Uterus (tissue), 3 donors: ENCODE measurements at regions not wholly inside any gene's neighbourhood (a gene's known extent, or its start where the extent isn't known, plus 50 kb on each side); places are given as distances from the start of the nearest gene placed in this dataset.

Experiments
- DNase-seq, 2 donors: peaks; one replicate each; pipeline ENCODE4 v3.0.0-alpha.2; 2019 to 2020
- H3K27ac ChIP-seq, 2 donors: fragments of 200-600 bp; sonication (generic); 1 replicate in 1 of 2; 2 replicates in 1 of 2; pipeline ENCODE4 v1.5.1; 2016 to 2018
- H3K27me3 ChIP-seq, 2 donors: fragments of 200-600 bp; sonication (generic); one replicate each; pipeline ENCODE4 v1.5.1; 2018 to 2019; ENCODE audit warnings: control low read depth in 1 of 2
- H3K36me3 ChIP-seq, 2 donors: fragments of 200-600 bp; sonication (generic); one replicate each; pipeline ENCODE4 v1.5.1; 2019; ENCODE audit warnings: control low read depth in 1 of 2
- H3K4me1 ChIP-seq, 2 donors: fragments of 200-600 bp; sonication (generic); one replicate each; pipeline ENCODE4 v1.5.1; 2018 to 2019; ENCODE audit warnings: control low read depth in 1 of 2
- H3K4me3 ChIP-seq, 2 donors: fragments of 200-600 bp; sonication (generic); 1 replicate in 1 of 2; 2 replicates in 1 of 2; pipeline ENCODE4 v1.5.1; 2018 to 2019; ENCODE audit warnings: mild to moderate bottlenecking in 1 of 2
- H3K9me3 ChIP-seq, 2 donors: fragments of 200-600 bp; sonication (generic); one replicate each; pipeline ENCODE4 v1.5.1; 2019; ENCODE audit warnings: control low read depth in 1 of 2
- CTCF ChIP-seq, 4 experiments: fragments of 200-600 bp in 2 of 4; fragments of 450-650 bp in 2 of 4; sonication (generic) in 2 of 4; IDR thresholded peaks; one replicate each; pipeline ENCODE4 v1.5.1; 2016 to 2019; ENCODE audit warnings: antibody characterized with exemption in 4 of 4, mild to moderate bottlenecking in 2 of 4, moderate library complexity in 1 of 4
- POLR2A ChIP-seq, 2 donors: fragments of 450-650 bp; IDR thresholded peaks; one replicate each; pipeline ENCODE4 v1.6.1; 2016; ENCODE audit warnings: antibody characterized with exemption in 2 of 2, mild to moderate bottlenecking in 1 of 2, moderate library complexity in 1 of 2
- intact Hi-C: fragments of 100-400 bp; cut with DNase I; formaldehyde crosslinking; loops from one replicate; pipeline ENCODE4 v1.15.1; 2023; ENCODE audit warnings: low total_unique reads
- donor health status: DM: yes; HTN: yes; CAD: no.

- TF ChIP-seq CTCF (IDR thresholded peaks at IDR 0.05) (no peak), POLR2A (IDR thresholded peaks at IDR 0.05) (no peak)
- no peak overlapping the region for H3K27ac ChIP-seq
- no peaks in the 10 kb centered on the region for H3K36me3 ChIP-seq
- H3K4me1 ChIP-seq, result no peaks in the 10 kb centered on the region
- no peaks in the 10 kb centered on the region for H3K9me3 ChIP-seq
- no peak overlapping the region for H3K4me3 ChIP-seq
- H3K27me3 ChIP-seq, result no peaks in the 10 kb centered on the region
- intact Hi-C loops, result no loop called here
- DNase-seq, result no peak
These were observed 766.9 kb upstream of the ARPP21 start for GRCh38 chr3:34872406-34872805.

- H3K36me3 ChIP-seq, result no peaks in the 10 kb centered on the region
- H3K9me3 ChIP-seq, result no peaks in the 10 kb centered on the region
- no peaks in the 10 kb centered on the region for H3K4me1 ChIP-seq
- no peak overlapping the region for H3K4me3 ChIP-seq
- no peak for TF ChIP-seq CTCF (IDR thresholded peaks at IDR 0.05)
- no peak for TF ChIP-seq POLR2A (IDR thresholded peaks at IDR 0.05)
- intact Hi-C loops, result no loop called here
- no peaks in the 10 kb centered on the region for H3K27me3 ChIP-seq
- no peak for DNase-seq
- H3K27ac ChIP-seq, result no peak overlapping the region
These were observed 762.3 kb upstream of the ARPP21 start for GRCh38 chr3:34876997-34877396.

- Histone ChIP-seq H3K27ac (no peak overlapping the region), H3K4me1 (no peaks in the 10 kb centered on the region), H3K9me3 (no peaks in the 10 kb centered on the region), H3K4me3 (no peak overlapping the region), H3K27me3 (no peaks in the 10 kb centered on the region), H3K36me3 (no peaks in the 10 kb centered on the region)
- no peak for TF ChIP-seq CTCF (IDR thresholded peaks at IDR 0.05)
- no peak for TF ChIP-seq POLR2A (IDR thresholded peaks at IDR 0.05)
- intact Hi-C loops, result no loop called here
- DNase-seq, result no peak
These were observed 760.8 kb upstream of the ARPP21 start for GRCh38 chr3:34878488-34878887.

GRCh38 chr3:34881026-34881425, 758.3 kb upstream of the ARPP21 start:
- H3K4me1 ChIP-seq, result no peaks in the 10 kb centered on the region
- DNase-seq, result no peak

GRCh38 chr3:34882764-34883163, 756.6 kb upstream of the ARPP21 start:
- no peak overlapping the region for H3K27ac ChIP-seq
- TF ChIP-seq CTCF (IDR thresholded peaks at IDR 0.05), result no peak
- no peak for TF ChIP-seq POLR2A (IDR thresholded peaks at IDR 0.05)
- H3K36me3 ChIP-seq, result no peaks in the 10 kb centered on the region
- H3K4me3 ChIP-seq, result no peak overlapping the region
- DNase-seq, result no peak
- intact Hi-C loops, result no loop called here
- H3K4me1 ChIP-seq, result no peaks in the 10 kb centered on the region
- no peaks in the 10 kb centered on the region for H3K27me3 ChIP-seq
- H3K9me3 ChIP-seq, result no peaks in the 10 kb centered on the region

More at GRCh38 chr3:34881026-34881425, 758.3 kb upstream of the ARPP21 start:
- no peak for TF ChIP-seq POLR2A (IDR thresholded peaks at IDR 0.05)
- no peak for TF ChIP-seq CTCF (IDR thresholded peaks at IDR 0.05)
- H3K4me3 ChIP-seq, result no peak overlapping the region
- H3K36me3 ChIP-seq, result no peaks in the 10 kb centered on the region
- H3K27ac ChIP-seq, result no peak overlapping the region
- no peaks in the 10 kb centered on the region for H3K9me3 ChIP-seq
- no peaks in the 10 kb centered on the region for H3K27me3 ChIP-seq
- intact Hi-C loops, result no loop called here
